Esophagus muscularis mucosa (tissue), 4 donors: ENCODE measurements at regions not wholly inside any gene's neighbourhood (a gene's known extent, or its start where the extent isn't known, plus 50 kb on each side); places are given as distances from the start of the nearest gene placed in this dataset.

Experiments used
- CTCF ChIP-seq, 3 experiments: fragments of 200-600 bp in 2 of 3; fragments of 450-650 bp in 1 of 3; sonication (generic) in 2 of 3; IDR thresholded peaks; one replicate each; pipeline ENCODE4 v1.5.1; 2017 to 2019; ENCODE audit warnings: antibody characterized with exemption in 3 of 3, mild to moderate bottlenecking in 2 of 3, moderate library complexity in 1 of 3
- EP300 ChIP-seq: sonication (generic); formaldehyde crosslinking; IDR thresholded peaks from one replicate; pipeline ENCODE4 v1.6.1; 2017; ENCODE audit warnings: antibody characterized with exemption
- POLR2A ChIP-seq: fragments of 450-650 bp; IDR thresholded peaks from one replicate; pipeline ENCODE4 v1.6.1; 2017; ENCODE audit warnings: antibody characterized with exemption, moderate library complexity, mild to moderate bottlenecking, low read depth
- POLR2AphosphoS5 ChIP-seq, 2 donors: sonication (generic); formaldehyde crosslinking; IDR thresholded peaks; one replicate each; pipeline ENCODE4 v1.6.1; 2017; ENCODE audit warnings: antibody characterized with exemption in 2 of 2

- no peak for TF ChIP-seq POLR2A
- no peak for TF ChIP-seq EP300
- no peak for TF ChIP-seq CTCF (IDR thresholded peaks at IDR 0.05)
- TF ChIP-seq POLR2AphosphoS5 (IDR thresholded peaks at IDR 0.05), result no peak
These were observed 469.0 kb upstream of the BRINP1 start for GRCh38 chr9:119838210-119838609.
